Fibroblast of lung (primary cell): ENCODE measurements at regions not wholly inside any gene's neighbourhood (a gene's known extent, or its start where the extent isn't known, plus 50 kb on each side); places are given as distances from the start of the nearest gene placed in this dataset.

Source experiments
- EZH2 ChIP-seq: IDR thresholded peaks from 2 replicates; pipeline ENCODE4 v1.5.1; 2012; ENCODE audit warnings: low read length, control low read depth, mild to moderate bottlenecking; ENCODE audit errors: missing control alignments
- TF ChIP-seq, protein P1 (sequence below), 2 donors: IDR thresholded peaks in 1 of 2; conservative IDR thresholded peaks in 1 of 2; 1 replicate in 1 of 2; 2 replicates in 1 of 2; pipeline ENCODE4 v1.5.1; 2011 to 2012; ENCODE audit warnings: low read length in 2 of 2, control low read depth in 1 of 2, inconsistent platforms in 1 of 2, low read depth in 1 of 2, mild to moderate bottlenecking in 1 of 2

- TF ChIP-seq EZH2 = no peak
- TF ChIP-seq, protein P1, sequence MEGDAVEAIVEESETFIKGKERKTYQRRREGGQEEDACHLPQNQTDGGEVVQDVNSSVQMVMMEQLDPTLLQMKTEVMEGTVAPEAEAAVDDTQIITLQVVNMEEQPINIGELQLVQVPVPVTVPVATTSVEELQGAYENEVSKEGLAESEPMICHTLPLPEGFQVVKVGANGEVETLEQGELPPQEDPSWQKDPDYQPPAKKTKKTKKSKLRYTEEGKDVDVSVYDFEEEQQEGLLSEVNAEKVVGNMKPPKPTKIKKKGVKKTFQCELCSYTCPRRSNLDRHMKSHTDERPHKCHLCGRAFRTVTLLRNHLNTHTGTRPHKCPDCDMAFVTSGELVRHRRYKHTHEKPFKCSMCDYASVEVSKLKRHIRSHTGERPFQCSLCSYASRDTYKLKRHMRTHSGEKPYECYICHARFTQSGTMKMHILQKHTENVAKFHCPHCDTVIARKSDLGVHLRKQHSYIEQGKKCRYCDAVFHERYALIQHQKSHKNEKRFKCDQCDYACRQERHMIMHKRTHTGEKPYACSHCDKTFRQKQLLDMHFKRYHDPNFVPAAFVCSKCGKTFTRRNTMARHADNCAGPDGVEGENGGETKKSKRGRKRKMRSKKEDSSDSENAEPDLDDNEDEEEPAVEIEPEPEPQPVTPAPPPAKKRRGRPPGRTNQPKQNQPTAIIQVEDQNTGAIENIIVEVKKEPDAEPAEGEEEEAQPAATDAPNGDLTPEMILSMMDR (conservative IDR thresholded peaks at IDR 0.05 in 1 of 2, IDR thresholded peaks at IDR 0.05 in 1 of 2; ENCODE audit: low read depth in 1 of 2, low read length in 2 of 2) = no peak
Observed at GRCh38 chrX:13179586-13179985, 135.2 kb upstream of the FAM9C start.
